Prostate gland (tissue), 2 donors: ENCODE measurements at regions not wholly inside any gene's neighbourhood (a gene's known extent, or its start where the extent isn't known, plus 50 kb on each side); places are given as distances from the start of the nearest gene placed in this dataset.

Experiments
- DNase-seq: peaks from one replicate; pipeline ENCODE4 v3.0.0-alpha.2; 2019; ENCODE audit warnings: low spot score
- H3K27ac ChIP-seq, 2 donors: fragments of 200-600 bp; sonication (generic); 2 replicates each; pipeline ENCODE4 v1.5.1; 2017 to 2019
- H3K27me3 ChIP-seq: fragments of 200-600 bp; sonication (generic); replicated peaks from 2 replicates; pipeline ENCODE4 v1.5.1; 2019; ENCODE audit not compliant: insufficient read depth
- H3K36me3 ChIP-seq, 2 donors: fragments of 200-600 bp; sonication (generic); 1 replicate in 1 of 2; 2 replicates in 1 of 2; pipeline versions ENCODE4 v1.5.1 to v1.8.1; 2017 to 2019
- H3K4me1 ChIP-seq: fragments of 200-600 bp; sonication (generic); replicated peaks from 2 replicates; pipeline ENCODE4 v1.5.1; 2019
- H3K4me3 ChIP-seq, 2 donors: fragments of 200-600 bp; sonication (generic); 2 replicates each; pipeline ENCODE4 v1.5.1; 2017 to 2019
- H3K9me3 ChIP-seq: fragments of 200-600 bp; sonication (generic); 2 replicates; pipeline ENCODE4 v1.5.1; 2017
- POLR2A ChIP-seq: fragments of 450-650 bp; IDR thresholded peaks from one replicate; pipeline ENCODE4 v1.6.1; 2016; ENCODE audit warnings: antibody characterized with exemption, mild to moderate bottlenecking
- POLR2AphosphoS5 ChIP-seq: sonication (generic); formaldehyde crosslinking; IDR thresholded peaks from one replicate; pipeline ENCODE4 v1.6.1; 2017; ENCODE audit warnings: antibody characterized with exemption
- WGBS: methylation state at CpG from one replicate; pipeline ENCODE4 v1.1.5; 2018; 5-methylcytosine and 5-hydroxymethylcytosine counted together
- intact Hi-C: fragments of 100-400 bp; cut with DNase I; formaldehyde crosslinking; loops from one replicate; pipeline ENCODE4 v1.14.2; 2022
- TF ChIP-seq, protein P1 (sequence below), 4 experiments: fragments of 200-600 bp in 2 of 4; fragments of 450-650 bp in 2 of 4; sonication (generic) in 2 of 4; IDR thresholded peaks; 1 replicate in 3 of 4; 2 replicates in 1 of 4; pipeline ENCODE4 v1.5.1; 2016 to 2019; ENCODE audit warnings: antibody characterized with exemption in 4 of 4, mild to moderate bottlenecking in 2 of 4, moderate library complexity in 2 of 4

GRCh38 chr11:130629039-130629438, 180.6 kb downstream of the ADAMTS15 start:
- no peak for DNase-seq
- peak; percentile 9 for TF ChIP-seq POLR2AphosphoS5
- TF ChIP-seq, protein P1, sequence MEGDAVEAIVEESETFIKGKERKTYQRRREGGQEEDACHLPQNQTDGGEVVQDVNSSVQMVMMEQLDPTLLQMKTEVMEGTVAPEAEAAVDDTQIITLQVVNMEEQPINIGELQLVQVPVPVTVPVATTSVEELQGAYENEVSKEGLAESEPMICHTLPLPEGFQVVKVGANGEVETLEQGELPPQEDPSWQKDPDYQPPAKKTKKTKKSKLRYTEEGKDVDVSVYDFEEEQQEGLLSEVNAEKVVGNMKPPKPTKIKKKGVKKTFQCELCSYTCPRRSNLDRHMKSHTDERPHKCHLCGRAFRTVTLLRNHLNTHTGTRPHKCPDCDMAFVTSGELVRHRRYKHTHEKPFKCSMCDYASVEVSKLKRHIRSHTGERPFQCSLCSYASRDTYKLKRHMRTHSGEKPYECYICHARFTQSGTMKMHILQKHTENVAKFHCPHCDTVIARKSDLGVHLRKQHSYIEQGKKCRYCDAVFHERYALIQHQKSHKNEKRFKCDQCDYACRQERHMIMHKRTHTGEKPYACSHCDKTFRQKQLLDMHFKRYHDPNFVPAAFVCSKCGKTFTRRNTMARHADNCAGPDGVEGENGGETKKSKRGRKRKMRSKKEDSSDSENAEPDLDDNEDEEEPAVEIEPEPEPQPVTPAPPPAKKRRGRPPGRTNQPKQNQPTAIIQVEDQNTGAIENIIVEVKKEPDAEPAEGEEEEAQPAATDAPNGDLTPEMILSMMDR (IDR thresholded peaks at IDR 0.05) = no peak
- TF ChIP-seq POLR2A = no peak
- no peaks in the 10 kb centered on the region for H3K9me3 ChIP-seq
- H3K27me3 ChIP-seq = no peaks in the 10 kb centered on the region
- WGBS = 57% methylated on average over 9 of the region's 9 CpGs
- no peak overlapping the region for H3K4me3 ChIP-seq
- no peaks in the 10 kb centered on the region for H3K36me3 ChIP-seq
- H3K4me1 ChIP-seq = no peaks in the 10 kb centered on the region
- no peak overlapping the region for H3K27ac ChIP-seq
- intact Hi-C loops = loop anchor here (10.0 kb wide), 1 partner anchor 196 kb away; no protein-coding TSS in a partner anchor

DNA sequence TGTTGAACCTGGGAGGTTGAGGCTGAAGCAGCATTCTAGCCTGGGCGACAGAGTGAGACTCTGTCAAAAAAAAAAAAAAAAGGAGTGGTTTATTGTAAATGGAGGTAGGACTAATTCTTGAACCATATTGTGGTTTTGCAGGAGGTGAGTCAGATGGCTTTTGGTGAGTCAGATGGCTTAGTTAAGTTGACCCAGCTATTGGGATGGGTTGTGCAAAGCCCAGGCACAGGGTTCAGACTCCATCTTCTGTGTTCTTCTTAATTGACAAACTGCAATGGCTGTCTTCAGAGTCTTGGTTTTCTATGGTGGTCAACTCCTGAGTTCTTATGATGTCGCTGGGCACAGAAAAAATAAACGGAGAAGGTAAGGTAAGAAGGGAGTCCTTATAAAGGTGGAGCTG, 182.7 kb downstream of the ADAMTS15 start:
- intact Hi-C loops = no loop called here
- WGBS = 96% methylated on average over 3 of the region's 3 CpGs

DNA sequence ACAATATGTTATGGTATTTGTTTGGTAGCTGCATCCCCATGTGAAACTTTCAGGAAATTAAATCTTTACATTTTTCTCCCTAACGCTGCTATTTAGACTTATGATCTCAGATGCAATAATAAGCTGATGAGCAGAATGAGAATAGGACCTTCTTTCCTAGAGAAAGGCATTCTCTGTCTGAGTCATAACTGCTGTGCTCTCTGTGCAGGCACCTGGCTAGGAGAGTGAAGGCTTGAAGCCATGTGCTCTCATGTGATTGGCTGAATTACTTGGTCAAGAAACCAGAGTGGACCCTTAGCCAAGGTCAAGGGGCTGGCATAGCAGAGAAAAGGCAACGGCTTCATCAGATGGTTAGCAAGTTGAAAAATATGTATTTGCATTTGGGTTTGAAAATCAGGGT, 185.0 kb downstream of the ADAMTS15 start:
- no peak overlapping the region for H3K27ac ChIP-seq
- 83% methylated on average over 2 of the region's 2 CpGs for WGBS
- H3K4me1 ChIP-seq = no peaks in the 10 kb centered on the region
- no peak overlapping the region for H3K4me3 ChIP-seq
- H3K36me3 ChIP-seq = no peaks in the 10 kb centered on the region
- DNase-seq = no peak
- H3K27me3 ChIP-seq = no peaks in the 10 kb centered on the region
- intact Hi-C loops = no loop called here
- H3K9me3 ChIP-seq = no peaks in the 10 kb centered on the region
- no peak for TF ChIP-seq POLR2AphosphoS5
- no peak for TF ChIP-seq POLR2A
- TF ChIP-seq, protein P1 (IDR thresholded peaks at IDR 0.05) = no peak

More for the DNA sequence above, 182.7 kb downstream of the ADAMTS15 start:
- Histone ChIP-seq H3K27ac (no peak overlapping the region), H3K4me3 (no peak overlapping the region), H3K9me3 (no peaks in the 10 kb centered on the region), H3K27me3 (no peaks in the 10 kb centered on the region), H3K36me3 (no peaks in the 10 kb centered on the region), H3K4me1 (no peaks in the 10 kb centered on the region)
- DNase-seq = no peak
- no peak for TF ChIP-seq POLR2A
- TF ChIP-seq, protein P1 (IDR thresholded peaks at IDR 0.05) = no peak
- TF ChIP-seq POLR2AphosphoS5 = no peak

DNA sequence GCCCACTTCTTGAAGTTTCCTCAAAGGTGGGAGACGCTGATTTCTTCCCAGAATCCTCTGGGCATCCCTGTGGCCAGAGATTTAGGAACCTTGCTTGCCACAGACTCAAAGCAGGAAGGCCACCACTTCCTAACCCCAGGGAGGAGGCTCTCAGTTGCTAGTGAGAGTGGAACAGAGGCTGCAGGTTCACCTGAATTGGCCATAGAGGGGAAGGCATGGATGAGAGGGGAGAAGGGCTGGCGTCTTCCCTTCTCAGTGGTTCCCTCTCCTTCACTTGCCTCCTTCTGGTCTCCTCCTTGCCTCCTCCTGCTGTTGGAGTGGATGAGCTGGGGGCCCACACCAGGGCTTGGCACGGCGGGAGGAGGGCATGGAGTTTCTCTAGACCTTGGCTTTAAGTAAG, 185.7 kb downstream of the ADAMTS15 start:
- WGBS = 92% methylated on average over 4 of the region's 4 CpGs
- Histone ChIP-seq H3K9me3 (no peaks in the 10 kb centered on the region), H3K4me1 (no peaks in the 10 kb centered on the region), H3K36me3 (no peaks in the 10 kb centered on the region), H3K27me3 (no peaks in the 10 kb centered on the region), H3K27ac (no peak overlapping the region), H3K4me3 (no peak overlapping the region)
- DNase-seq = no peak
- TF ChIP-seq, protein P1 (IDR thresholded peaks at IDR 0.05) = no peak
- TF ChIP-seq POLR2A = no peak
- no peak for TF ChIP-seq POLR2AphosphoS5
- intact Hi-C loops = no loop called here

- Histone ChIP-seq H3K36me3 (no peaks in the 10 kb centered on the region), H3K4me1 (no peaks in the 10 kb centered on the region)
- DNase-seq = no peak
Measured at GRCh38 chr11:130634961-130635473, 186.6 kb downstream of the ADAMTS15 start.

More at GRCh38 chr11:130634961-130635473, 186.6 kb downstream of the ADAMTS15 start:
- Histone ChIP-seq H3K9me3 (no peaks in the 10 kb centered on the region), H3K27me3 (no peaks in the 10 kb centered on the region), H3K4me3 (no peak overlapping the region), H3K27ac (no peak overlapping the region)
- 72% methylated on average over 11 of the region's 11 CpGs for WGBS
- TF ChIP-seq, protein P1 (IDR thresholded peaks at IDR 0.05) = no peak
- TF ChIP-seq POLR2AphosphoS5 = no peak
- no peak for TF ChIP-seq POLR2A
- intact Hi-C loops = loop anchor here (5.0 kb wide), 1 partner anchor 37 kb away; no protein-coding TSS in a partner anchor
